Smooth muscle cell (in vitro differentiated cells): ENCODE measurements at regions not wholly inside any gene's neighbourhood (a gene's known extent, or its start where the extent isn't known, plus 50 kb on each side); places are given as distances from the start of the nearest gene placed in this dataset.

Experiments used
- DNase-seq: peaks from one replicate; lab custom pipeline; 2025; ENCODE audit not compliant: unreplicated experiment; lab: John Stamatoyannopoulos, UW
- H2AFZ ChIP-seq: fragments of 200-600 bp; sonication (generic); 2 replicates; pipeline ENCODE4 v1.6.0; 2016; ENCODE audit warnings: antibody characterized with exemption, low read depth, mild to moderate bottlenecking
- H3F3A ChIP-seq: fragments of 200-600 bp; sonication (generic); 2 replicates; pipeline ENCODE4 v1.6.0; 2017; ENCODE audit warnings: antibody characterized with exemption, low read depth
- H3K27ac ChIP-seq: fragments of 200-600 bp; sonication (generic); 2 replicates; pipeline ENCODE4 v1.5.1; 2016; ENCODE audit warnings: low read depth, mild to moderate bottlenecking
- H3K27me3 ChIP-seq: fragments of 200-600 bp; sonication (generic); 2 replicates; pipeline ENCODE4 v1.6.1; 2016; ENCODE audit warnings: low read depth, mild to moderate bottlenecking
- H3K36me3 ChIP-seq: fragments of 200-600 bp; sonication (generic); 2 replicates; pipeline ENCODE4 v1.5.1; 2016; ENCODE audit warnings: low read depth
- H3K4me1 ChIP-seq: fragments of 200-600 bp; sonication (generic); 2 replicates; pipeline ENCODE4 v1.5.1; 2016; ENCODE audit warnings: low read depth
- H3K4me2 ChIP-seq: fragments of 200-600 bp; sonication (generic); 2 replicates; pipeline ENCODE4 v1.6.0; 2016; ENCODE audit warnings: mild to moderate bottlenecking
- H3K4me3 ChIP-seq: fragments of 200-600 bp; sonication (generic); 2 replicates; pipeline ENCODE4 v1.5.1; 2016; ENCODE audit warnings: mild to moderate bottlenecking
- H3K79me2 ChIP-seq: fragments of 200-600 bp; sonication (generic); 2 replicates; pipeline ENCODE4 v1.6.0; 2016; ENCODE audit warnings: low read depth, mild to moderate bottlenecking
- H3K9ac ChIP-seq: fragments of 200-600 bp; sonication (generic); 2 replicates; pipeline ENCODE4 v1.6.0; 2016; ENCODE audit warnings: low read depth
- H3K9me3 ChIP-seq: fragments of 200-600 bp; sonication (generic); replicated peaks from 2 replicates; pipeline ENCODE4 v1.5.1; 2016; ENCODE audit warnings: low read depth
- H4K20me1 ChIP-seq: fragments of 200-600 bp; sonication (generic); 2 replicates; pipeline ENCODE4 v1.6.0; 2016; ENCODE audit warnings: low read depth
- CTCF ChIP-seq: fragments of 200-600 bp; sonication (generic); IDR thresholded peaks from 2 replicates; pipeline ENCODE4 v1.5.1; 2017; ENCODE audit warnings: borderline replicate concordance, mild to moderate bottlenecking, antibody characterized with exemption; ENCODE audit not compliant: insufficient read depth, poor library complexity, severe bottlenecking
- WGBS: methylation state at CpG from one replicate; pipeline ENCODE4 v1.1.7; 2016; ENCODE audit warnings: low lambda C conversion rate; 5-methylcytosine and 5-hydroxymethylcytosine counted together

- DNase-seq, result no peak
- Histone ChIP-seq H3K27me3 (peaks cover 16% of the 10 kb centered on the region), H3K27ac (no peak overlapping the region), H3K36me3 (no peaks in the 10 kb centered on the region), H3K4me2 (no peak overlapping the region), H3F3A (no peaks in the 10 kb centered on the region), H3K4me1 (no peaks in the 10 kb centered on the region), H3K79me2 (no peaks in the 10 kb centered on the region), H3K4me3 (no peak overlapping the region), H4K20me1 (no peaks in the 10 kb centered on the region), H2AFZ (no peak overlapping the region), H3K9ac (no peak overlapping the region), H3K9me3 (no peaks in the 10 kb centered on the region)
- TF ChIP-seq CTCF, result no peak
- 81% methylated on average over 3 of the region's 3 CpGs for WGBS
Measured at GRCh38 chr2:120666433-120666832, 69.2 kb upstream of the GLI2 start.

- Histone ChIP-seq H3F3A (no peaks in the 10 kb centered on the region), H3K79me2 (no peaks in the 10 kb centered on the region), H3K4me3 (no peak overlapping the region), H2AFZ (no peak overlapping the region), H3K27me3 (peaks cover 8% of the 10 kb centered on the region), H3K9ac (no peak overlapping the region), H3K36me3 (no peaks in the 10 kb centered on the region), H3K4me1 (no peaks in the 10 kb centered on the region), H4K20me1 (no peaks in the 10 kb centered on the region), H3K27ac (no peak overlapping the region), H3K4me2 (no peak overlapping the region), H3K9me3 (no peaks in the 10 kb centered on the region)
- WGBS, result 85% methylated on average over 2 of the region's 2 CpGs
- no peak for TF ChIP-seq CTCF
- no peak for DNase-seq
Measured at GRCh38 chr2:120667981-120668380, 67.7 kb upstream of the GLI2 start.

- 31% methylated on average over 23 of the region's 23 CpGs for WGBS
- Histone ChIP-seq H3K36me3 (no peaks in the 10 kb centered on the region), H3F3A (no peaks in the 10 kb centered on the region), H3K79me2 (no peaks in the 10 kb centered on the region), H3K4me3 (no peak overlapping the region), H3K4me1 (no peaks in the 10 kb centered on the region), H3K9me3 (no peaks in the 10 kb centered on the region), H3K27me3 (peaks cover 8% of the 10 kb centered on the region), H3K9ac (no peak overlapping the region), H3K27ac (no peak overlapping the region), H4K20me1 (no peaks in the 10 kb centered on the region), H2AFZ (no peak overlapping the region), H3K4me2 (peak overlapping the region; percentile 19)
- peak; percentile 25 for TF ChIP-seq CTCF
- no peak for DNase-seq
Measured at GRCh38 chr2:120669121-120669952, 66.3 kb upstream of the GLI2 start.

GRCh38 chr2:120669971-120670370, 65.7 kb upstream of the GLI2 start:
- no peak overlapping the region for H3K4me3 ChIP-seq
- 80% methylated on average over 12 of the region's 12 CpGs for WGBS
- no peak for TF ChIP-seq CTCF

More at GRCh38 chr2:120669971-120670370, 65.7 kb upstream of the GLI2 start:
- Histone ChIP-seq H3K9me3 (no peaks in the 10 kb centered on the region), H2AFZ (no peak overlapping the region), H3K27me3 (peaks cover 8% of the 10 kb centered on the region), H3F3A (no peaks in the 10 kb centered on the region), H4K20me1 (no peaks in the 10 kb centered on the region), H3K27ac (no peak overlapping the region), H3K36me3 (no peaks in the 10 kb centered on the region), H3K79me2 (no peaks in the 10 kb centered on the region), H3K4me2 (peak overlapping the region; percentile 19), H3K4me1 (no peaks in the 10 kb centered on the region), H3K9ac (no peak overlapping the region)
- no peak for DNase-seq
